Astrocyte (in vitro differentiated cells and primary cell): ENCODE measurements at regions not wholly inside any gene's neighbourhood (a gene's known extent, or its start where the extent isn't known, plus 50 kb on each side); places are given as distances from the start of the nearest gene placed in this dataset.

Experiments
- EZH2 ChIP-seq: IDR thresholded peaks from 2 replicates; pipeline ENCODE4 v1.6.1; 2012; ENCODE audit warnings: mild to moderate bottlenecking, low read length, inconsistent platforms; ENCODE audit not compliant: insufficient read depth
- TF ChIP-seq, protein P1 (sequence below): IDR thresholded peaks from 2 replicates; pipeline ENCODE4 v1.5.1; 2011; ENCODE audit warnings: low read depth, mild to moderate bottlenecking, inconsistent platforms, low read length, moderate library complexity; ENCODE audit not compliant: insufficient read depth

DNA sequence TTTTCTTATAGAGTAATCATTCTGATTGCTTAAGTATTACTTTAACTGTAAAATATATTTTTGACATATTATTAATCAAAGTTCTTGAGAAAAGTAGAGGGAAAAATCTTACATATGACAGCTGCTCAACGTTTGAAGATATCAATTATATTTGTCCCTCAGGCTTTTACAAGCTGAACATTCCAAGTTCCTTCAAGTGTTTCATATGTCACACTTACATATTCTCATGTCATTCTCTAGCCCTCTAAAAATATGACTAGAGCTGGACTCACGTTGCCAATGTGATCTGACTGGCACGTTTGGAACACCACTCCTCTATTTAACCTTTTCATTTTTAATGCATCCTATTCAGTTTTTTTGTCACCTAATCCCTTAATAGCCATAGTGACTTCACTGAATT lies 492.9 kb downstream of the PCDH18 start:
- TF ChIP-seq, protein P1, sequence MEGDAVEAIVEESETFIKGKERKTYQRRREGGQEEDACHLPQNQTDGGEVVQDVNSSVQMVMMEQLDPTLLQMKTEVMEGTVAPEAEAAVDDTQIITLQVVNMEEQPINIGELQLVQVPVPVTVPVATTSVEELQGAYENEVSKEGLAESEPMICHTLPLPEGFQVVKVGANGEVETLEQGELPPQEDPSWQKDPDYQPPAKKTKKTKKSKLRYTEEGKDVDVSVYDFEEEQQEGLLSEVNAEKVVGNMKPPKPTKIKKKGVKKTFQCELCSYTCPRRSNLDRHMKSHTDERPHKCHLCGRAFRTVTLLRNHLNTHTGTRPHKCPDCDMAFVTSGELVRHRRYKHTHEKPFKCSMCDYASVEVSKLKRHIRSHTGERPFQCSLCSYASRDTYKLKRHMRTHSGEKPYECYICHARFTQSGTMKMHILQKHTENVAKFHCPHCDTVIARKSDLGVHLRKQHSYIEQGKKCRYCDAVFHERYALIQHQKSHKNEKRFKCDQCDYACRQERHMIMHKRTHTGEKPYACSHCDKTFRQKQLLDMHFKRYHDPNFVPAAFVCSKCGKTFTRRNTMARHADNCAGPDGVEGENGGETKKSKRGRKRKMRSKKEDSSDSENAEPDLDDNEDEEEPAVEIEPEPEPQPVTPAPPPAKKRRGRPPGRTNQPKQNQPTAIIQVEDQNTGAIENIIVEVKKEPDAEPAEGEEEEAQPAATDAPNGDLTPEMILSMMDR, result no peak
- TF ChIP-seq EZH2, result no peak
